NCI-H2227 (cell line): ENCODE measurements at regions not wholly inside any gene's neighbourhood (a gene's known extent, or its start where the extent isn't known, plus 50 kb on each side); places are given as distances from the start of the nearest gene placed in this dataset.

Source experiments
- DNase-seq: peaks from one replicate; lab custom pipeline; 2025; ENCODE audit not compliant: unreplicated experiment; lab: John Stamatoyannopoulos, UW

GRCh38 chr5:108696951-108697715, 50.6 kb upstream of the FER start:
- no peak for DNase-seq

DNA sequence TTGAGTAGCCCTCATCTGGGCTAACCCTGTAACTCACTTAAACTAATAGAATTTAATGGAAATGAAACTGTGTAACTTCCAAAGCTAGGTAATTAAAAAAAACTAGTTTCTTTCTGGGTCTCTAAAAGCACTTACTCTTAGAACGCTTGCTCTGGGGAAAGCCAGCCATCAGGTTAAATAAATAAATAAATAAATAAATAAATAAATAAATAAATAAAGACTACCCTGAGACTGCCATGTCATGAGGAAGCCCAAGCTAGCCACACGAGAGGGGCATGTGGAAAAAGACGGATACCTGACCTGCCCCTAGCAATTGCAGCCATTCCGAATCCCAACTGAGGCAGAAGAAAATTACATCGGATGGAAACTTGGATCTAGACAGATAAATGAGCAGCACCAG, 51.3 kb upstream of the FER start:
- DNase-seq = no peak

DNA sequence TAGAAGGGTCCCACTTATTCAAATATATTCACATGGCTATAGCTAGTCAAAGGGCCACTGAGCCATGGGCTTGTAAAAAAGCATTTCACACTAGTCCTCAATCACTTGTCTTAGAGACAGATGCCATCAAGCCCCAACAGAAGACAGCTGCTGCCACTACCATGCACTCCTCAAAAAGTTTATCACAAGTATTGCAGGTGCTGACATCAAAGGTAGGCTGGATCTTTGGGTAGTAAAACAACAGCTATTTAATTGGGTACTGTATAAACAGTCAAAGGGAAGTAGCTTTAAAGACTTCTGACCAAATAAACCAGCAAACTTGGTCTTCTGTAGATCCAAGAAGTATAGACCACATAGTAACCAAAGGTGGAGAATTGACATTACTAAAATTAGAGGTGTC, 59.2 kb upstream of the FER start:
- DNase-seq = no peak

DNA sequence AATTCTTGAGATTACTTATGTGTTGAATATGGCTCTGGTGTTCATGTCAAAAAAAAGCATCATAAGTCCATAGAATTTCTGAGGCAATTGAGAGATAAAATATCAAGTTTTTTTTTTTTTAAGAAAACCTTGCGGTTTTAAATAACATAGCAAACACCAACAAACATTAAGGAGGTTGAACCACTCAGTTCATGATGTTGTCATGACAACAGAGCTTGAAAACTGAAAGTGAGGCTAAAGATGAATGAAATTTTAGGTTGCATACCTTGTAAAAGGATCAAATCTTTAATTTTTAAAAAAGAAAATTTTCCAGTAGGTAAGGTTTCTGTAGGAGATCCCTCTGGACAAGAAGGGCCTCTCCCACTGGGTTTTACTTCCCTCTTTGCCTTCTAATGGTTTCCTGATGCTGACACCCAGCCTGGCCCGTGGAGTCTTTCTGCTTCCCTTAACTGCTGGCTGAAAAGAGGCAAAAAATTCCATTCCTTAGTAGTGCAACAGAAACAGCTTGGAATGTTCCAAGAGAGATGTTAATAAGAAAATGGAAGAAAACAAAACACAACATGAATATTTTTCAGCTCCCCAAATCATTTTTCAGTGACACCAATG, 60.0 kb upstream of the FER start:
- DNase-seq = no peak

DNA sequence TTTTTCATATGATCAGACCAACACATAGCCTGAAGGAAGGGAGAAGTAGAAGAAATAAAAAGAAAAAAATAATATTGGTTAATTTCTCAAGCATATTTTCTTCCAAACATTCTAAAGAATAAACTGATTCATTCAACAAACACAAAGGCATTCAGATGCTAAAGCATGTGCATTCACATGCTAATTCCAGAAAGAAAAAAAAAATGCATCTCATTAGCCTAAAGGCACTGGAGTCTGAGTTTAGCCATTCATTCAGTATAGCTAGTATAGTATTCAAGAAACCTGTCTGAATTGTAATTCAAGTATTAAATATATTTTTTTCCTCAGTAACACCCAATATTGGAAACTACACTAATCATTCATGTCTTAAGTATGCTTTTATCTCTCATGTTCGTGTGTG, 61.0 kb upstream of the FER start:
- DNase-seq = no peak

DNA sequence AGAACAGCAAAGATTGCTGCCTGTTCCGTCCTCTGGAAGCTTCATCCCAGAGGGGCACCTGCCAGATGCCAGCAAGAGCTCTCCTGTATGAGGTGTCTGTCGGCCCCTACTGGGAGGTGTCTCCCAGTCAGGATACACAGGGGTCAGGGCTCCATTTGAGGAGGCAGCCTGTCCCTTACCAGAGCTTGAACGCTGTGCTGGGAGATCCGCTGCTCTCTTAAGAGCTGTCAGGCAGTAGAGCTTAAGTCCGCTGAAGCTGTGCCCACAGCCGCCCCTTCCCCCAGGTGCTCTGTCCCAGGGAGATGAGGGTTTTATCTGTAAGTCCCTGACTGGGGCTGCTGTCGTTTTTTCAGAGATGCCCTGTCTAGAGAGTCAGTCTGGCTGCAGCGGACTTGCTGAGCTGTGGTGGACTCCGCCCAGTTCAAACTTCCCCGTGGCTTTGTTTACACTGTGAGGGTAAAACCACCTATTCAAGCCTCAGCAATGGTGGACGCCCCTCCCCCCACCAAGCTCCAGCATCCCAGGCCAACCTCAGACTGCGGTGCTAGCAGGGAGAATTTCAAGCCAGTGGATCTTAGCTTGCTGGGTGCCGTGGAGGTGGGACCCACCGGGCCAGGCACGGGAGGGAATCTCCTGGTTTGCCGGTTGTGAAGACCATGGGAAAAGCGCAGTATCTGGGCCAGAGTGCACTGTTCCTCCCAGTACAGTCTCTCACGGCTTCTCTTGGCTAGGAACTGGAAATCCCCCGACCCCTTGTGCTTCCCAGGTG, 62.1 kb upstream of the FER start:
- DNase-seq = peak; percentile 31

- peak; percentile 39 for DNase-seq
Measured at GRCh38 chr5:108681079-108681921, 66.4 kb upstream of the FER start.

- no peak for DNase-seq
Measured at GRCh38 chr5:108678091-108678490, 69.6 kb upstream of the FER start.

GRCh38 chr5:108675736-108676135, 72.0 kb upstream of the FER start:
- DNase-seq = no peak

DNA sequence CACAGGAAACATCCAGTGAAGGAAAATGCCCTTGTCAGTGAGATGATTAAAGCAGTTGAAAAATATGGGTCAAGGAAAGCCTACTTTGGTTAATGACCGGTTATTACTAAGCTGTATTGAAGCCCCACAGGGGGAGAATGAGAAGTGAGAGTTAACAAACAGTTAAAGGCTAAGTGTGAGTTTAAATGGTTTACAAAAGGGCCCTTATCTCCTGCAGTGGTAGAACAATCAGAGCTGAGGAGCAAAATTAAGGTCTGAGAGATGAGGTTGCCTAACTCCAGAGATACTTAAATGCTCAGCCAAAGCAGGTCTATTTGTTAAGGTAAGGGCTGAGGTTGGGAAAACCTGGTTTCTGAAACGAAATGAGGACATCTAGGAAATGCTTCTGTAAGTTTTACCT, 75.1 kb upstream of the FER start:
- DNase-seq = peak; percentile 37

DNA sequence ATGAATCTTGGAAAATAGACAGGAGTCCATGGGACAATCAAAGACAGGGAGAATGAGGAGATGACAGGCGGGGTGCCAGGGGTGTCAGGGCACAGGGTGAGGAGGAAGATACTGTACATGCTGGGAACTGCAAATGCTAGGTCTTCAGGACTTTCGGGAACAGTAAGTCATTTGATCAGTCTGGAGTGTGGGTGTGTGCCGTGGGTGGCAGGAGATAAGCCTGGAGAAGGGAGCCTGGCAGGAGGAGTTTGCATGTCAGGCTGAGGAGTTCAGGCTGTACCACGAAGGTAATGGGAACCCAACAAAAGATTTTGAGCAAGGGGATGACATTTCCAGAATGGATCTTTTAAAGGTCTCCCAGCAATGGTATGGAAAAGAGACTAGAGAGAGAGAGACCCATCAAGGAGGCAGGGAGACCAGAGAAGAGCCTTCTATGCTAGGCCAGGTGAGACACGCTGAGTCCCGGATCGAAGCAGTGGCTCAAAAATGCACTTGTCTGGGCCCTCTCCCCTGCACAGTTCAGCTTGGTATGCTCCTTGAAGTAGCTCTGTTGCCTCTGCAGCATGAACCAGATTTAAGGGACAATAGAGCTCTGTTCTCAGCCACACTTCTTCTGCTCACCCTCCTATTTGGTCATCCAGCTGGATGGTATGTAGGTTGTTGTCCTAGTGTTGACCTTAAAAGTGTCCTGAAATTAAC, 77.0 kb upstream of the FER start:
- no peak for DNase-seq

- DNase-seq = peak; percentile 20
Measured at GRCh38 chr5:108669462-108669861, 78.2 kb upstream of the FER start.

DNA sequence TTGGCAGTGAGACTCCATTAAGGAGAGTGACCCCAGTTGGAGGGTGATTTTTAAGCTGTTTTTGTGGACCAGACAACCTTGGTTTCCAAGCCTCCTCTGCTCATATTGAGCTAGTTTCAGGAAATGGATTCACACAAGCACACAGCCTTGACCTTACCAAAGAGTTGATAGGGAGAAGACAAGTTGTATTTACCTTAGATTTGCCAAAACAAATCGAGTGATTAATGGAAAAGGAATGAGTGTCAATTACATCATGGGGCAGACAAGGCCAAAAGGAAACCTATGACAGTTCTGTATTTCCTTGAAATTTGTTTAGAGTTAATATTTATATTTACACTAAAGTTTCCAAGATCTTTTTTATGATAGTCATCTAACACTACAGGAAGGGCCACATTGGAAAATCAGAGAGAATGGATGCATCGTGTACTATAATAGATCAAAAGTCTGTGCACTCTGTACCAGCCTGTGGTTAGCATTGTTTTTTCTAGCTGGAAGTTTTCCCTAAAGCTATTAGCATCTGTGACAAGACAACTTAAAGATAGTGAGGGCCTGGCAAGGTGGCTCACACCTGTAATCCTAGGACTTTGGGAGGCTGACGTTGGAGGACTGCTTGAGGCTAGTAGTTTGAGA, 86.0 kb upstream of the FER start:
- DNase-seq = no peak

DNA sequence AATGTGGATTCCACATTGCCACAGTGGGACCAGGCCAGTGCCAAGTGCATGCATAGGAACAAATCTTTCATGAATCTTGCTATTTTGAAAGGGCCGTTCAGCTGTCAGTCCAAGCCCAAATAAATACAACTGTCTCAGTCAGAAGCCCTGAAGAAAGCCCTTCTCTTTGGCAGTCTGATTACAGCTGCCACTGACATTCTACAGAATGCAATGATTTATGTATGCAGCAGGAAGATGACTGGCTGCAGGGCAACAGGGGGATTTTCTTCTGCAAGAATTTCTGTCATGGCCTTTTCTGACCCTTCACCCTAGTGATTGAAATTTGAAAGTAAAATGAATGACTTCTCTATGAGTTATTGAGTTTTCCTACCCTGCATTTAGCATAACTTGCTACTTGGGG, 86.7 kb upstream of the FER start:
- no peak for DNase-seq

DNA sequence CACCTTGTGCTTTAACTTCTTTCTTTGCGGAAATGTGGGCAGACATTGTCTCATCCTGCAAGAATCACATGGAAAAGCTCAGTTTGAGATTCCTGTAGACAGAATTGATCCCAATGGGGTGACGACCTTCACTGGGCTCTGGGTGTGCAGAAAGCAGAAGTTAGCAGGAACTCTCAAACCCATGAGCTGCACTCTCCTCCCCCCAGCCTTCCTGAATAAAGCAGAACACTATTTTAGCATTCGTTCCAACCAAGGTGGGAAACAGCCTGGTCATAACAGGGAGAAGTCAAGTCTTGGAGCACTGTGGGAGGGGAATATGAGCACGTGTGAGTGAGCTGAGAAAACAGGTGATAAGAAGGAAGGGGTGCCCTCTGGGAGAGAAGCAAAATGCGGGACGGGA, 87.4 kb upstream of the FER start:
- DNase-seq = no peak

DNA sequence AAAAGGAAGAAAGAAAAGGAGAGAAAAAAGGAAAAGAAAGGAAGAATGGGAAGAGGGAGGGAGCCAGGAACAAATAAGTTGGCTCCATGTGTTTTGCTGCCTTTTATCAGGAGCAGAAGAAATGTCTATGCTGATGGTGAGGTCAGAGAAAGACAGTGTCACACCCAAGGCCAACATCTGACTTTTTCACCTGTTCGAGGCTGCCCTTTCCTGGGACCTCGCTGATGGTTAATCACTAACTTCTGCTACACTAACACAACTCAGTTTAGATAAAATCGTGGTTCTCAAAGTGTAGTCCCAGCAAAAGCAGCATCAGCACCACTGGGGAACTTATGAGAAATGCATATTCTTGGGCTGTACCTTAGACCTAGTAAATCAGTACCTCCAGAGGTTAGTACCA, 88.2 kb upstream of the FER start:
- no peak for DNase-seq

DNA sequence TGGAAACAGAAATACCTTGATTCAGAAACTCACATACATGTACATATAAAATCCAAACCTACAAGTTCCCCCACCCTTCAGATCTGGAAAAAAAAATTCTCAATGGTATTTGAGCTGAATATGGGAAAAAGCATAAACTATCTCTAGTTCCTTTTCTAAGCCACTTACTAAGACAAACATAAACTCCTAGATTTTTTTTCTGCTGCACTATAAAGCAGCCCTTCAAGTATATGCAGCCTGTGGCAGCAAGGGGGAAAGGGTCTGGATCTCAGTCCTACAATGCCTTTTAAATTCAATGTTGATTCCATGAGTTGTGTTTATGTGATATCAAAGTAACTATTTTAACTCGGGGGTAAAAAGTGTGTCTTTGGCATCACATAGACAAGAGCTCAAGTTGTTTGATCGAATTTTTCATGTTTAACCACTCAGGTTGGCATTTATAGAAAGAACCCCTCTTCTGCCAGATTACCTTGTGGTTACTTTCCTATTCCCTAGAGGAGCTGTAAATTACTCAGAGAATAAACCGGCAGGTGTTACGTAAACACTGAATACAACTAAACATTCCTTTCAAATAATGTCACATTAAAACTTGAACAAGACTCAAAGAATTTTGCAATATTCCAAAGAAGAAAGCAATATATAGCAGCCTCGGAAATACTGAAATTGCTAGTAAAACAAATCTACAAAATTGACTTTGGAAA, 91.8 kb upstream of the FER start:
- DNase-seq = no peak

GRCh38 chr5:108654051-108654450, 93.6 kb upstream of the FER start:
- no peak for DNase-seq

- DNase-seq = no peak
Measured at GRCh38 chr5:108653201-108653600, 94.5 kb upstream of the FER start.

- no peak for DNase-seq
Measured at GRCh38 chr5:108650997-108651396, 96.7 kb upstream of the FER start.
